GM12878 (cell line): ENCODE measurements at regions not wholly inside any gene's neighbourhood (a gene's known extent, or its start where the extent isn't known, plus 50 kb on each side); places are given as distances from the start of the nearest gene placed in this dataset.

ENCODE experiments used
- POLR2A ChIP-seq: IDR thresholded peaks from 2 replicates; pipeline ENCODE4 v1.6.1; 2011; ENCODE audit warnings: low read depth, mild to moderate bottlenecking, low read length
- SP1 ChIP-seq: IDR thresholded peaks from one replicate; pipeline ENCODE4 v1.6.1; 2011; ENCODE audit warnings: low read depth, low read length
- TF ChIP-seq, protein P1 (sequence below): fragments of 450-650 bp; IDR thresholded peaks from 2 replicates; pipeline ENCODE4 v1.6.1; 2018; ENCODE audit warnings: mild to moderate bottlenecking, low read depth, moderate library complexity; ENCODE audit not compliant: partially characterized antibody

DNA sequence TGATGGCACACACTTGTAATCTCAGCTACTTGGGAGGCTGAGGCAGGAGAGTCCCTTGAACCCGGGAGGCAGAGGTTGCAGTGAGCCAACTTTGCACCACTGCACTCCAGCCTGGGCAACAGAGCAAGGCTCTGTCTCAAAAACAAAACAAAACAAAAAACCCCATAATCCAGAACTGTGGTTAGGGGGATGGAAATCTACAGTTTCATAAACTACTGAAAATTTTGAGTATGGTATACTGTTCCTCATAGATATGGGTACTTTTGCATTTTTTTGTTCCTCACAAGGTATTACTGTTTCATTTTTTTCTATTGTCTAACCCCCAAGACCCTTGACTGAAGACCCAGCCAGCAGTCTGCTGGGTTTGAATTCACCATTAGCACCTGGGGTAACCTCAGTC is 52.2 kb upstream of the MAP3K1 start:
- no peak for TF ChIP-seq SP1
- TF ChIP-seq, protein P1, sequence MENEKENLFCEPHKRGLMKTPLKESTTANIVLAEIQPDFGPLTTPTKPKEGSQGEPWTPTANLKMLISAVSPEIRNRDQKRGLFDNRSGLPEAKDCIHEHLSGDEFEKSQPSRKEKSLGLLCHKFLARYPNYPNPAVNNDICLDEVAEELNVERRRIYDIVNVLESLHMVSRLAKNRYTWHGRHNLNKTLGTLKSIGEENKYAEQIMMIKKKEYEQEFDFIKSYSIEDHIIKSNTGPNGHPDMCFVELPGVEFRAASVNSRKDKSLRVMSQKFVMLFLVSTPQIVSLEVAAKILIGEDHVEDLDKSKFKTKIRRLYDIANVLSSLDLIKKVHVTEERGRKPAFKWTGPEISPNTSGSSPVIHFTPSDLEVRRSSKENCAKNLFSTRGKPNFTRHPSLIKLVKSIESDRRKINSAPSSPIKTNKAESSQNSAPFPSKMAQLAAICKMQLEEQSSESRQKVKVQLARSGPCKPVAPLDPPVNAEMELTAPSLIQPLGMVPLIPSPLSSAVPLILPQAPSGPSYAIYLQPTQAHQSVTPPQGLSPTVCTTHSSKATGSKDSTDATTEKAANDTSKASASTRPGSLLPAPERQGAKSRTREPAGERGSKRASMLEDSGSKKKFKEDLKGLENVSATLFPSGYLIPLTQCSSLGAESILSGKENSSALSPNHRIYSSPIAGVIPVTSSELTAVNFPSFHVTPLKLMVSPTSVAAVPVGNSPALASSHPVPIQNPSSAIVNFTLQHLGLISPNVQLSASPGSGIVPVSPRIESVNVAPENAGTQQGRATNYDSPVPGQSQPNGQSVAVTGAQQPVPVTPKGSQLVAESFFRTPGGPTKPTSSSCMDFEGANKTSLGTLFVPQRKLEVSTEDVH = no peak
- TF ChIP-seq POLR2A = no peak
